Activated T-cell treated with anti-CD3 and anti-CD28 coated beads for 4 hours (primary cell): ENCODE measurements at regions not wholly inside any gene's neighbourhood (a gene's known extent, or its start where the extent isn't known, plus 50 kb on each side); places are given as distances from the start of the nearest gene placed in this dataset.
"Not testable (repeated sequence)": the region's sequence is repeated elsewhere in the genome, so short reads cannot be mapped to it uniquely, and the experiment has no call there.

Experiments
- DNase-seq: peaks from one replicate; pipeline ENCODE4 v3.0.0-alpha.2; 2020

DNA sequence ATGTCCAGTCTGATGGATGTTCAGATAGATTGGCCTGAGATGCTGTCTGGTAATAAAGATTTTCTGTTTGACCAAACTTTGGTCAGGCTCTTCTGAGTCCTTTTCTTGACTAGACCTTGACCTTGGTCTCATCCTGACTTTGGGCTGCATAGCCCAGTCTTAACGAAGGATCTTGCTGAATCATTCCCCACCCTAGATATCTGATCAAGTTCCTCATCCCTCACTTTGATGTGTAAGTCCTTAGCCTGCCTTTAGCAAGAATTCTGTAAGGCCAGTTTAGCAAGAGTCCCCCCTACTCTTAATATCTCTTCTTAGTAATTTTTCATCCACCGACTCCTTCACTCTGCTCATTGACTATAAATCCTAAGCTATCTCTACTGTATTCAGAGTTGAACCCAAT is 244.4 kb upstream of the JADE1 start:
- DNase-seq, result no peak

DNA sequence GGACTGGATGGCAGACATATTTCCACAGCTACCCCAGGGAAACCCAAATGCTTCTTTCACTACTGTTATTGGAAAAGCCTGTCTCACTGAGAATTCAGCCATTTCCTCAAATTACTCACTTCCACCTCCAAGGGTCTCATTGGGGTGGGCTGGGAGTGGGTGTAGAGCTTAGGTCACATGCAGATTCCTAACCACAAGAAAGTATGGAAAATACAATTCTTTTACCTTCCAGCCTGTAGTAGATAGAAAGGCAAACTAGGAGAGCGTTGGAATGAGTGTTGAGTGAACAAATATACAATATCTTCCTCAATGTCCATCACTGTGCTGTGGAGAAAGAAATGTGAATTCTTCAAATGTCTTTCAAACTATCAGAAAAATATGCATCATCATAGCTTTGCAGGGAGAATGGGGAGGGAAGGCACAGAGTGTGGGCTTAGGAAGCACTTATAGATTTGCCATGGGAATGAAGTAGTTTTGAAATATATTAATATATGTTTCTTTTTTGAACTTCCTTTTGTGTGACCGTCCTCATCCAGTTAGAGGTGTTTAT is 245.3 kb upstream of the JADE1 start:
- DNase-seq, result no peak

DNA sequence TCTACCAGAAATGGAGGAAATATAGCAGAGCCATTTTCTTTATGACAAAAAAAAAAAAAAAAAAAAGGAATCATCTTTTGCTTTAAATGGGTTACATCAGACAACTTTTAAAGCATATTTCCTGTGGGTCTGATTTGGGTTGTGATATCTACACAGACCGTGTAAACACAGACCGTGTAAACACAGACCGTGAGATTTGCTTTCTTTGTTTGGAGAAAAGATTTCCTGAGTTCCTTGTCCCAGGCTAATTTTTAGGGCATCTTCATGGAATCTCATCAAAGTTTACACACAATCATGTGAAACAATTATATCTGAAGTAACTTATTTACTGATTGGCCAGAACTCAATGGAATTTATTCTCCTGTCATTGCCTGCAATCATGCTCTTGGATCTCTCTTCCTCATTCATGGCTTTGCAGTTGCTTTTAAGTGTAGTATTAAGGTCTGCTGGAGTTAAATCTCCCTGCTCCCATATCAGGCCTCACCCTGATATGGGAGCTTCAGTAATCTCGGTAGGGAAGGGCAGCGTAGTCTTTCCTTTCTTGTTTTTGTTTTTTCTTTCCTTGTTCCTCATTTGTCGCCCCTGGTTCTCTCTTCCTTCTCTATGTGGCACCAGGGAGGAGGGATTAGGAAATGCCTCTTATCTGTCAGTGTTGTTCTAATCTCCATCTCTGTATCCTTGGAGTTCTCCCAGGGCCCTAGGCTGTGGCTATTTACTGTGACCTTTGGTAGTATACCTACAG is 248.6 kb upstream of the JADE1 start:
- DNase-seq, result no peak

DNA sequence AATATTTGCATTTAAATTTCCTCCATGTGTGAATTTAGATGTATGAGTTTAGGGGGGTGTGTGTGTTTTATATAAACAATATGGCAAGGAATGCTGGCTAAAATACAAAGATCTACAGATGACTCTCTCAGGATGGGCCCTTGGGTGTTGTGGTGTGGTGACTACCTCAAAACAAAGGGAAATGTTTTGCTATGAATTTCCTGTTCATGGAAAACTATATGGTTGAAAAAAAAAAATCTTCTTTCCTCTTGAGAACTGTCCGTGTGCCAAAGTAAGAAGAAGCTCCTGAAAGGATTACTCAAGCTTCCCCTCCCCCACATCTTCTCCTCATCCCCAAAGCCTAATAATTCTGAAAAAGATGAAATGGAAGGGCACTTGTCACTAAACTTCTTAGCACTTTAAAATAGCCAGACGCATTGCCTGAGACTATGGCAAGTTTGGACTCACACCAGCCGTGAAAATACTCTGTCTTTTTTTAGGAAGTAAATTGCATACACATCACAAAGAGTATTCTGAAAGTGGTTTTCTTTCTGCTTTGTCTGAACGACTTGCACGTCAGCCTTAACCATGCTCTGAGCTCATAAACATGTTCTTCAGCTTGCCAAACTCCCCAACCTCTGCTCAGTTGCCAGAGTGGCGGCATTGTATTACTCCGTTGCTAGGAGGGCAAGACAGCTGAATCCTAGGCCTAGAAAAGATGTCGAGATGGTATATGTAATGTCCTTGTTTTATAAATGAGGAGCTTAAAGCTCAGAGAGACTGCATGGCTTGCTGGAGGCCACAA is 250.4 kb upstream of the JADE1 start:
- no peak for DNase-seq

DNA sequence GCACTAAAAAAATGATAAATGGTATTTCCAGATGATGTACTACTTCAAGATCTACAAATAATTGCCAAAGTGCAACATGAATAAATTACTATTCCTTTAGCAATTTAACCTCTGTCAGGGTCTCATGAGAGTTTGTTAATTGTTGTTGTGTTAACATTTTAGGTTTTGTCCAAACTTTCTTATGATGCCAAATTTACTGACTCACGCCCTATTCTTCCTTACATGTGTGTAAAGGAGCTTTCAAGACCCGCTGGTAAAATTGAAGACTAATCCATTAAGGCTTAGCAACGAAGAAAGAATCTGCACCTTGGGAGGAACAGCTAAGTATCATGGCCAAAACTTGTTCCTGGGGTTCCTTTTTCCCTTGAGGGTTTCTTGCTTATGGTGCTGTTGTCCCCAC is 252.7 kb upstream of the JADE1 start:
- DNase-seq, result no peak

DNA sequence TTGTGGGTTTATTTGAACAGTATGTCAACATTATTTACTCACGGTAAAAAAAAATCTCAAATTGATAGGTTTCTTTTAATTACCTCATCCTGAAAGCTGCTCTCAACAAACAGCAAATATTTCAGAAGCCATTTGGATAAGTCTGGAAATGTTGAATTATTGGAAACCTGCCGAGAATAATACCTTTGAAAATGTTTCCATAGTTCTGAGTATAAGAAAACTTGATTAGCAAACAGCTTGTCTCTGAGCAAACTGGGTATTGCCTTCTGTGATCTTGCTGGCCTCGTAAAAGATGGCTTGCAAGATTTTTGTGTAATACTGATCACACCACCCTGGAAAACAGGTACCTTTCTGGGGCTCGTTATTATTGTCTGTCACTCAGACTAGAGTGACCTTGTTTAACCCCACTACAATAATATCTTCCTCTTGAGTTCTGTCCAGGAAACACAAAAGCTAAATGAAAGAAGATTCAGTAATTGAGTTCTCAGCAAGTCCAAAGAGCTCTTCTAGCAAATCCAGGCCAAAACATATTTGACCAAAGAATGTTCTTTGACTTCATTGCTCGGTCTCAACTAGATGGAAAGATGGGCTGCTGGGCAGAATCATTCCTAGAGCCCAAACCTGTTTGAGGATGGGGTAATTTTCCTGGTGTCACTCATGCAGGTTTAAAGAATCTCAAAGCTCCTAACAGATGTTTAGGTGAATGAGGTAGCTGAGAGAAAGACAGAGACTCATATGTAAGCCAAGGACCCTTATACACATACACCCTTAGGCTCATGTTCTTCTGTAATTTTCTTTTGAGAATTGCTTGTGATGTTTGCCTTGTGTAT is 255.6 kb upstream of the JADE1 start:
- DNase-seq, result no peak

DNA sequence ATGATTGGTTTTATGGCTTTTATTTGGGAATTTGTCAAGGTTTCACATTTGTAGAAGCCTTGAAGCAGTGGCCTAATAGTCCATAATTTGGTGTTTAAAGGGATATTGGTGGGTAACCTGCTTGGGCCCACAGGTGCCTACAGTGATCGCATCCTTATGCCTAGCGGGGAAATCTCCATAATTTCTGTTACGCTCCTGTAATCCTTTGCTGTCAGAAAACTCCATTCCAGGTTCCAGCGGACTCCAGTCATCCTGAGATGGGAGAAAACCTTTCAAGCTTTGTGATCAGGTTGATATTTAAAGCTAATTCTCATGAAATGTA is 257.0 kb upstream of the JADE1 start:
- no peak for DNase-seq

DNA sequence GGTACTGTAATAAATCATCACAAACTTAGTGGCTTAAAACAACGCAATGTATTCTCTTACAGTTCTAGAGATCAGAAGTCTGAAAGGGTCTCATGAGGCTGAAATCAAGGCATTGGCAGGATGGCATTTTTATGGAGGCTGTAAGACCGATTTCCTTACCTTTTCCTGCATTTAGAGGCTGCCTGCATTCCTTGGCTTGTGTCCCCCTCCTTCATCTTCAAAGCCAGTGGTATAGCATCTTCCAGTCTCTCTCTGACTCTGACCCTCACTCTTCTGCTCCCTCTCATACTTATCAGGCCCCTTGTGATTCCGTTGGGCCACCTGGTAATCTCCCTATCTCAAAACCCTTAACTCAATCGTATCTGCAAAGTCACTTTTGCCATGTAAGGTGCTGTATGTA is 258.2 kb upstream of the JADE1 start:
- no peak for DNase-seq

DNA sequence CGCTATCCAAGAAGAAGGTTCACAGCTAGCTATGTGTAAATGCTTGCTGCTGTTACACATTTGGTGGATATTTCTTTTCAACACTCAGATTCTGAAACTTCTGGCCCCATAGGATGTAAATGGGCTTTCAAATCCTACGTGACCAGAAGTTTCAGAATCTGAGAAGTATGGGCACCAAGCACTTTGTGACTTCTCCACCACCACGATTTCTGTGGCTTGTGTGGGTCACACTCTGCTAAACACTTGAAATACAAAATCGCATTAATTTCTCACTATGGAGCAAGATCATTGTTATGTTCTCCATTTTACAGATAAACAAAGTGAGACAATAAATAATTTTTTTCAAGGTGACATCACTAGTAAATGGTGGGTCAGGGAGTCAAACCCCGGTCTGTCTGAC is 259.4 kb upstream of the JADE1 start:
- DNase-seq, result no peak

DNA sequence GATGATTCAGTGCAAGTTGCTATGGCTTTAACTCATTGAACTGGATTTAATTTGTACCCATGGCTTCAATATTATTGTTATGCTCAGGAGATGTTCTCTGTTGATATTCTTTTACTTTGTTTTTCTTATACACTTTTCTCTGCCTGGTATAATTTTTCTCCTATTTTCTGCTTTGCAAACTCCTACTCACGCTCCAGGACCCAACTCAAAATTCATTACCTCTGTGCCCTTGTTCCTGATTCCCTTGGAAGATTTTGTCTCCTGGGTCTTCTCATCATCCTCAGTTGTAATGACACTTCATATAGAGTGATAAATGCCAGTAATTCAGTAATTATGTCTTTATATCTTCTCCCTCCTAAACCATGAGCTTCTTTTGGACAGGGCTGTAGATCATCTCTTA is 259.9 kb upstream of the JADE1 start:
- DNase-seq, result no peak

DNA sequence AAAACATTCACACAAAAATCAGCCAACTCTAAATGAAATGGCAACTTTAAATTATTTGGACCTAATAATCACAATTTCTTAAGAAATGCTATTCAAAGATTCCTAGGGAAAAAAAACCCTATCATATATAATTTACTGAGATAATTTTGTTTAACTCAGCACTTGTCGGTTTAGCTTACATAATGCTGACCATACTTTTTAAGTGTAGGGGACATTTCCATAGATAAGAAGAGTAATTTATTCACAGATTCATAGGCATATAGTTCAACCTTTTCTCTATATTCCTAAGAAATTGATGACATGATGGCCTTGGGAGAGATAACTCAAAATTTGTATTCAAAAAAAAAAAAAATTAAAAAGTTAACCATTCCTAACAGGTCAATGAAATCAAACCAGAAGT is 260.8 kb upstream of the PGRMC2 start:
- no peak for DNase-seq

DNA sequence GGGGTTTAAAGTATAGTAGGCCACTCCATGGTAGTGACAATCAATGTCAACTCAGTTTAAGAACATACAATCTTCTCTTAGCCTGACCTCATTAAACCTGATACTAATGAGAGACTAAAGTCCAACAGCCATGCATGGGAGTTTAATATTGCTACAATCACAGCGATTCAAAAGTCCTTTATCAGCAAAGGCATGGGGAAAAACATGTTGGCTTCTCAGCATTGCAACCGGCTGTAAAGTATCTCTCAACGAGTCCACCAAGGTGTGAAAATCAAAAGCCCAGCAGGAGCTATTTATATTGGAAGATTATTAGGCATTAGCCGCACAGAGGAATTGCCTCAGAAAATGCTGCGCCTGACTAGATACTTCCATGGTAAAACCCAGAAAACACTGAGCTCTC is 256.7 kb upstream of the PGRMC2 start:
- DNase-seq, result no peak

DNA sequence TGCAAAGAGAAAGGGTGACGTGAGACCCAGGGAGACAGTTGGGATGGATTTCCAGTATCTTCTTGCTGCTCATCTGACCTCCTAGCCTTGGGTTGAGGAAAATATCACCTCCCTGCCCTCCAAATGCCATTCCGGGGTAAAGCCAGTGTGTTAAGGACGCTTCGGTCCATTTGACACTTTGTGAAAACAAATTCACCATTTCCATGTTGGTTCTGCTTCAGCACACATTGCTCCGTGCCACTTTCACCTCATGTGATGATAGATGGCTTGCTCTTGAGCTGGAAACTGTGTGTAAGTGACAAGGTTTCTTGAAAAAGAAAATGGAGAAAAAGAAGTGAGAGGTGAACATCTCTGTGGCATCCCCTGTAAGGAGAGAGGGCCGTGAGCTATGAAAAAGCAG is 256.1 kb upstream of the PGRMC2 start:
- no peak for DNase-seq

DNA sequence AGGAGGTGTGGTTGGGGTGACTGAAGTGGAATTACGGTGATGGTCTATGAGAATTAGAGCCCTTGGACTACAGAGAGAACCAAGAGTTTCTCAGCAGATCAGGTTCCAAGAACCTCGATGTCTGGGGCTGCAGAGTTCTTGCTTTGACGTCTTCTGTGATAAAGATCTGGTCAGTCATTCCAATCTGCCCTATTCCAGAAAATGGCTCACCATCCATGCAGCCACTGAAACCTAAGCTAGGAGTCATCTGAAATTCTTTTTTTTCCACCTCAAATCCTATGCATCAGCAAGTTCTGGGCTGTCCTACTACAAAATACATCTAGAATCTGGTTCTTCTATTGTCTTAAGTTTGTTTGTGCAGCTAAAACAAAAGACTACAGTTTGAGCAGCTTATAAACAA is 254.4 kb upstream of the PGRMC2 start:
- no peak for DNase-seq

DNA sequence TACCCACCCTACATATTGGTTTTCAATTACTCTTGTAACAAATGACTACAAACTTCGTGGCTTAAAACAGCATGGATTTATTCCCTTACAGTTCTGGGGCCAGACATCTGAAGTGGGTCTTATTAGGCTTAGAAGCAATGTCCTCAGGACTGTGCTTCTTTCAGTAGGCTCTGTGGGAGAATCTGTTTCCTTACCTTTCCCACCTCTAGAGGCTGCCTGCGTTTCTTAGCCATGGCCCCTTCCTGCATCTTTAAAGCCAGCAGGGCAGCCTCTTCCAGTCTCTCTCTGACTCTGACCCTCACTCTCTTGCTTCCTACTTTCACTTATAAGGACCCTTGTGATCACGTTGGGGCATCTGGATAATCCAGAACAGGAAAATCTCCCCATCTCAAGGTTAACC is 252.5 kb upstream of the PGRMC2 start:
- DNase-seq, result no peak

DNA sequence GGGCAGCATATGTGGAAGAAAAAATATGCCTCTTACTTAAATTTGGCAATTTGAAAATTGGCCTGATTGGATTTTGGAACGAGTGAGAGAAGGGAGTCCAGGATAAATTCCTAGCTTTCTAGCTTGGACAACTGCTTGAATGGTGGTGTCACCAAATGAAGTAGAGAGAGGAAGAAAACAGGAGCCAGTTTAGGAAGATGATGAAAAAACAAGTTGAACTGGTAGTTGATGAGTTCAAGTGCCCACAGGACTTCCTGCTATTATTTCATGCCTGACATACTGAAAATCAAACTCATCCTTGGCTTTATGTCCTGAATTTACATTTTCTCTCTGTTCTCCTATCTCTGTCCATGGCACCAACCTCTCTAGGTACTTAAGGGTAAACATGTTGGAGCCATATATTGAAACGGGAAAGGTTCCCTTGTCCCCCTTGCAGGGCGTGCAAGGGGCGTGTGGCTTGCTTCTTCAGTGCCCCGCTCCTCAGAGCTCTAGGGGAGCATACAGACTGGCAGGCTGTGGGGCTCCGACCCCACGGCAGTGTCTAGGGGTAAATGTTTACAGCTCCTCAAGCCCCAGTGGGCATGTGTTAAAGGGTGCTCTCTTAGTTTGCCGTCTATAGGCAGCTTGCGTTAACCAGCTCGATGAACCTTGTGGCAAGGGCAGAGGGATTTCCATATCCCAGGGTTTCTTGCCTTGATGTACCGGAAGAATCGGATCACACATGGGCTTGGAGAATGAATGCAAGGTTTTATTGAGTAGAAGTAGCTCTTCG is 250.7 kb upstream of the PGRMC2 start:
- DNase-seq, result no peak

DNA sequence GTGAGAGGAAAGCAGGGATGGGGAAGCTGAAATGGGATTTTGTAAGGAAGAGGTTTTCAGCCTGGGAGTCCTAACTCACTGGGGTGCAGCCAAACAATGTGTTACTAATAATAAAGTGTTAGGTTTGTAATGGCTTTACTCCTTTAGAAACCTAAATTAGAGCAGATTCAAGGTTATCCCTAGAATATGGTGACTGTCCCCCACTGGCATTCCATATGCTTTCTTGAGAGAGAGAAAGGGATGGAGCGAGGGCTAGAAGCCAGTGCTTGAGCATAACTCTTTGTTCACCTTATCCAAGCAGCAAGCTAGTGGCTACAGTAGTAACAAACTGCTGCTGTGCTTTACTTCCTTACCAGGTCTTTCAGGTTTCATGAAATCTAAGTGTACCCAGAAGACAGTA is 249.1 kb upstream of the PGRMC2 start:
- no peak for DNase-seq

DNA sequence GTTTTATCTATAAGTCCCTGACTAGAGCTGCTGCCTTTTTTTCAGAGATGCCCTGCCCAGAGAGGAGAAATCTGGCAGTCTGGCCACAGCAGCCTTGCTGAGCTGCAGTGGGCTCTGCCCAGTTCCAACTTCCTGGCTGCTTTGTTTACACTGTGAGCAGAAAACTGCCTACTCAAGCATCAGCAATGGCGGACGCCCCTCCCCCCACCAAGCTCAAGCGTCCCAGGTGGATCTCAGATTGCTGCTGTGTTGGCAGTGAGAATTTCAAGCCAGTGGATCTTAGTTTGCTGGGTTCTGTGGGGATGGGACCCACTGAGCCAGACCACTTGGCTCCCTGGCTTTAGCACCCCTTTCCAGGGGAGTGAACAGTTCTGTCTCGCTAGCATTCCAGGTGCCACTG is 247.9 kb upstream of the PGRMC2 start:
- not testable (repeated sequence) for DNase-seq

DNA sequence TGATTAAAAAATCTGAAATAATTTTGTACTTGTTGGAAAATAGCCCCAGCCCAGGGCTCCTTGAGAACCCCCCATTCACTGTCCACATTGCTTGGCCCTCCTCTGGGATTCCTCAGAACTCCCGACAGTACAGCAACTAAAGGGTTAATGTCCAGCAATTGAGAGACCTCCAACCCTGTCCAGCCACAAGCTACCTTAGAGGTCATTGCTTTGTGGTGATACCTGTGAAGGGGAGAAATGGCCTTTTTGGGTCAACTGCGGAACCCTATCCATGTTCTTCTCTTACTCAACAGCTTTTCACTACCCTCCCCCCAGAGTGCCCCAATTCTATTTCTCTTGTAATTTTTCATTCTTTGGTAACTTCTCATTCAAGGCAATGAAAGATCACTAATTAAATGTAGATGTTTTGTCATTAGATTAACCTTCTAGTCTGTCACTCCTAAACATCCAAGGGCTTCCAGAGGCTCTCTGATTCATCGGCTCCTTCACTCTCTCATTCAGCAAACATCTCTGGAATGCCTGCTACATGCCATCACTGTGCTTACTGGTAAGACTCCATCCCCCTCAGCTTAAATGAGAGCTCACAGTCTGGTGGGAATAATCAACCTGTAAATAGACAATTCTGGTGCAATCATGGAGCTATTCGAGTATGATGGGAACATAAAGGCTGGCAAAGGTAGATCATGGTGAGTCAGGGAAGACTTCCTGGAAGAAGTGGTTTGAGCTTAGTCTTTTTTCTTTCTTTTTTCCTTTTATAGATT is 241.4 kb upstream of the PGRMC2 start:
- no peak for DNase-seq

DNA sequence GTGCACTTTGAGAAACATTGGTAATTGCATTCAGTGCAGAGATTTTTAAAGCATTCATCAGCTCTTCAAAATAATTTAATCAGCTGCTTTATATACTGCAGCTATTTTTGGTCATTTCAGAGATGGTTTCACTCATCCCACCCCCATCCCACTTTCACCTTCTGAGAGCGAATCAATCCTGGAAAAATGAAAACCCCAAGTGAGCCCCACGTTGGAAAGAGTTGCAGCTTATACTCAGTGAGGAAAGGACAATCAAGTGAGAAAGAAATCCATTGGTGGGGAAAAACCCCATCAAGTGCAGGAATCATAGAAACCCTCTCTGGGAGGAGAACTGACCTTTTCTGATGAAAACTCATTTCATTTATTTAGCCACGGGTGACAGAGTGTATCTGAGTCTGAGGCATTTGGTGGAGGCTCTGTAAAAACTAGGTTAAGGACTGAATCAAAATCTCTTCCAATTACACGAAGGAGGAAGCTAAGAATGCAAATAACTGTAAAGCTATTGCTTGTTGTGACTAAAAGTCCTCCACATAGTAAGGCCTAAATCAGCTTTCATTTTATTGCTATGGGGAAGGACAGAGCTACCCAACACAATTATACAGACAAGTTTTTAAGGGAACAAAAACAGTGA is 240.4 kb upstream of the PGRMC2 start:
- DNase-seq, result no peak

DNA sequence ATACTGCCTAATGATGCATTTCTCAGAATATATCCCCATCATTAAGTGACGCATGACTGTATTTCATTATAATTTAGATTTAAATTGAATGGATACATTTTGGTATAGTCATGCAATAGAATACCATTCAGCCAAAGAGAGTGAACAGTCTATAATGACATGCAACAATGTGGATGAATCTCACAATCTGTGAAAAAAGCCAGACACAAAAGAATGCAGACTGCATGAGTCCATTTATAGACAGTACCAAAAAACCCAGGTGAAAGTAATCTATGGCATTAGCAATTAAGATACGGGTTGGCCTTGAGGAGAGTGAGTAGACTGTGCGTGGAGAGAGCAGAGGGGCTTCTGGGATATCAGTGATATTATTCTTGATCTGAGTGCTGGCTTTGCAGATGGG is 239.7 kb upstream of the PGRMC2 start:
- DNase-seq, result no peak
